ENCODE measurements at regions not wholly inside any gene's neighbourhood (a gene's known extent, or its start where the extent isn't known, plus 50 kb on each side); places are given as distances from the start of the nearest gene placed in this dataset.

DNA sequence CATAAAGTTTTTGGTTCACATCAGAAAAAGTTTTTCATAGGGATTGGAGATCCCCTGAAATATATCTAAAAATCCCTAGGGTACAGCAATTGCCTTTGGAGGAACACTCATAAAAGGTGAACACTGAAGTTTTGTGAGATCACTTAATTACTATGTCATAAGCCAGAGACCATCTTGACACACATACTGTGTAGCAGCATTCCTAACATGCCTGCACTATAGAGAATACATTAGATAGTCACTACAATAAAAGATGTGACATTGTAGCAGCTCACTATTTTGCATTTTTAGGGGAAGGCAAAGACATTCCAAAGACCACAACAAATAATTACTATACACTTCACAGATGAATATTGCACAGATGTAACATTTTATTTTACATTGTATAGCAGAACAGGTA, 779.9 kb downstream of the KCNT2 start:
- TF ChIP-seq, protein P1, sequence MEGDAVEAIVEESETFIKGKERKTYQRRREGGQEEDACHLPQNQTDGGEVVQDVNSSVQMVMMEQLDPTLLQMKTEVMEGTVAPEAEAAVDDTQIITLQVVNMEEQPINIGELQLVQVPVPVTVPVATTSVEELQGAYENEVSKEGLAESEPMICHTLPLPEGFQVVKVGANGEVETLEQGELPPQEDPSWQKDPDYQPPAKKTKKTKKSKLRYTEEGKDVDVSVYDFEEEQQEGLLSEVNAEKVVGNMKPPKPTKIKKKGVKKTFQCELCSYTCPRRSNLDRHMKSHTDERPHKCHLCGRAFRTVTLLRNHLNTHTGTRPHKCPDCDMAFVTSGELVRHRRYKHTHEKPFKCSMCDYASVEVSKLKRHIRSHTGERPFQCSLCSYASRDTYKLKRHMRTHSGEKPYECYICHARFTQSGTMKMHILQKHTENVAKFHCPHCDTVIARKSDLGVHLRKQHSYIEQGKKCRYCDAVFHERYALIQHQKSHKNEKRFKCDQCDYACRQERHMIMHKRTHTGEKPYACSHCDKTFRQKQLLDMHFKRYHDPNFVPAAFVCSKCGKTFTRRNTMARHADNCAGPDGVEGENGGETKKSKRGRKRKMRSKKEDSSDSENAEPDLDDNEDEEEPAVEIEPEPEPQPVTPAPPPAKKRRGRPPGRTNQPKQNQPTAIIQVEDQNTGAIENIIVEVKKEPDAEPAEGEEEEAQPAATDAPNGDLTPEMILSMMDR (IDR thresholded peaks at IDR 0.05) = no peak
- no peak overlapping the region for H3K4me3 Mint-ChIP-seq
- no peaks in the 10 kb centered on the region for H3K9me3 Mint-ChIP-seq
- DNase-seq = no peak
- no peaks in the 10 kb centered on the region for H3K4me1 Mint-ChIP-seq
- no peaks in the 10 kb centered on the region for H3K27me3 Mint-ChIP-seq (ENCODE audit: low read depth, poor library complexity)
- H3K27ac Mint-ChIP-seq = no peak overlapping the region
- no peaks in the 10 kb centered on the region for H3K36me3 Mint-ChIP-seq (ENCODE audit: low read depth)

DNA sequence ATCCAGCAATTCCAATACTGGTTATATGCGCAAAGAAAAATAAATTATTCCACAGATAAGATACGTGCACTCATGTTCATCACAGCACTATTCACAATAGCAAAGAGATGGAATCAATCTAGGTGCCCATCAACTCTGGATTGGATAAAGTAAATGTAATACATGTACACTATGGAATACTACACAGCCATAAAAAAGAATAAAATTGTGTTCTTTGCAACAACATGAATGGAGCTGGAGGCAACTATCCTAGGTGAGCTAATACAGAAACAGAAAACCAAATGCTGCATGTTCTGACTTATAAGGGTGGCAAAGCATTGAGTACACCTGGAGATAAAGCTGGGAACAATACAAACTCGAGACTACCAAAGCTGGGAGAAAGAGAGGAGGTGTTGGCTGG, 787.3 kb downstream of the KCNT2 start:
- no peak overlapping the region for H3K4me3 Mint-ChIP-seq
- no peaks in the 10 kb centered on the region for H3K36me3 Mint-ChIP-seq (ENCODE audit: low read depth)
- peaks cover 3% of the 10 kb centered on the region for H3K27me3 Mint-ChIP-seq (ENCODE audit: low read depth, poor library complexity)
- H3K27ac Mint-ChIP-seq = no peak overlapping the region
- DNase-seq = no peak
- no peaks in the 10 kb centered on the region for H3K4me1 Mint-ChIP-seq
- TF ChIP-seq, protein P1 (IDR thresholded peaks at IDR 0.05) = no peak
- H3K9me3 Mint-ChIP-seq = peaks cover 30% of the 10 kb centered on the region

DNA sequence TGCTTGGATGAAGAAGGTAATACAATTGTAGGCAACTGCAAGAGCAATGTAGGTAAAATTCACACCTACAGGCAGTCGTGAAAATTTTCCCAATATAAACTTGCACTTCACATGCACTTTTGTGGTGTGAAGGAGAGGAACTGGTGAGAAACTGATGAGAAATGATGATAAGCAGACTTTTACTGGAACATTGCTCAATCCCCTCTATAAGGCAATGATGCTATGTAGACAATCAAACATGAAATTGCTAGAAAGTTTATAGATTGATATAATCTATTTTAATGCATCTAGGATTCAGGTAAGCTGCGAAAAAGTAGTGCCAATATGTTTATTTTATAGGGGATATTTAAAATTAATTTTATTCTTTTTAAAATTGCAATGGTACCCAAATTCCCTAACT, 802.2 kb downstream of the KCNT2 start:
- H3K27me3 Mint-ChIP-seq (ENCODE audit: low read depth, poor library complexity) = no peaks in the 10 kb centered on the region
- H3K4me3 Mint-ChIP-seq = no peak overlapping the region
- no peak overlapping the region for H3K27ac Mint-ChIP-seq
- H3K9me3 Mint-ChIP-seq = no peaks in the 10 kb centered on the region
- TF ChIP-seq, protein P1 (IDR thresholded peaks at IDR 0.05) = no peak
- H3K4me1 Mint-ChIP-seq = no peaks in the 10 kb centered on the region
- H3K36me3 Mint-ChIP-seq (ENCODE audit: low read depth) = no peaks in the 10 kb centered on the region
- DNase-seq = no peak

DNA sequence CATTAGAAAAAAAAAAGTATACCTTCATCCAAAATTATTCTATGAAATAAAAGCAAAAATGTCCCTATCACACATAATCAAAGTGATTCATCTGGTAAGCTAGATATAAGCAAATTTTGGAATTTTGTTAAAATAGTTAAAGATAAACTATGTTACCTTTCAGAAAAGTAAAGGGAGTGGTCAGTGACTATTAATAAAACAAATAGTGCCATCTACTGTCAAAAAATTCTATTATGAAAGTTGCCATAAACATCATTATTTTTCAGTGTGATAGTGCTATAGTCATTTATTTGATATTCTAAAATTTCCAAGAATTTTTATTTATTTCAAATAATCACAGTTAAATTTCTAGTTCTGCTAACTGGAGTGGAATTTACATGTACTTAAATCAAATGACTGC, 803.7 kb downstream of the KCNT2 start:
- no peaks in the 10 kb centered on the region for H3K36me3 Mint-ChIP-seq (ENCODE audit: low read depth)
- no peaks in the 10 kb centered on the region for H3K9me3 Mint-ChIP-seq
- no peaks in the 10 kb centered on the region for H3K4me1 Mint-ChIP-seq
- no peak for DNase-seq
- no peaks in the 10 kb centered on the region for H3K27me3 Mint-ChIP-seq (ENCODE audit: low read depth, poor library complexity)
- no peak overlapping the region for H3K27ac Mint-ChIP-seq
- TF ChIP-seq, protein P1 (IDR thresholded peaks at IDR 0.05) = no peak
- no peak overlapping the region for H3K4me3 Mint-ChIP-seq

DNA sequence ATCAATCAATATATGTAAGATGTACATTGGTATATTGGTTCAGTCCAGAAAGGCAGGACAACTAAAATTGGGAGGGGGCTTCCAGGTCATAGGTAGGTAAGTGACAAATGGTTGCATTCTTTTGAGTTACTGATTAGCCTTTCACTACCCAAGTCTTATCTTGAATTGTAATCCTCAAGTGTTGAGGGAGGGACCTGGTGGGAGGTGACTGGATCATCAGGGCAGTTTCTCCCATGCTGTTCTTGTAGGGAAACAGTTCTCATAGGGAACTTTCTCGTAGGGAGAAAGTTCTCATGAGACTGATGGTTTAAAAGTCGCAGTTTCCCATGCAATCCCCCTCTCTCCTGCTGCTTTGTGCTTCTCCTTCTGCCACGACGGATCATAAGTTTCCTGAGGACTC, 809.2 kb downstream of the KCNT2 start:
- no peak for DNase-seq
- TF ChIP-seq, protein P1 (IDR thresholded peaks at IDR 0.05) = no peak
- no peaks in the 10 kb centered on the region for H3K9me3 Mint-ChIP-seq
- H3K27ac Mint-ChIP-seq = no peak overlapping the region
- H3K36me3 Mint-ChIP-seq (ENCODE audit: low read depth) = no peaks in the 10 kb centered on the region
- no peaks in the 10 kb centered on the region for H3K4me1 Mint-ChIP-seq
- no peak overlapping the region for H3K4me3 Mint-ChIP-seq
- no peaks in the 10 kb centered on the region for H3K27me3 Mint-ChIP-seq (ENCODE audit: low read depth, poor library complexity)

DNA sequence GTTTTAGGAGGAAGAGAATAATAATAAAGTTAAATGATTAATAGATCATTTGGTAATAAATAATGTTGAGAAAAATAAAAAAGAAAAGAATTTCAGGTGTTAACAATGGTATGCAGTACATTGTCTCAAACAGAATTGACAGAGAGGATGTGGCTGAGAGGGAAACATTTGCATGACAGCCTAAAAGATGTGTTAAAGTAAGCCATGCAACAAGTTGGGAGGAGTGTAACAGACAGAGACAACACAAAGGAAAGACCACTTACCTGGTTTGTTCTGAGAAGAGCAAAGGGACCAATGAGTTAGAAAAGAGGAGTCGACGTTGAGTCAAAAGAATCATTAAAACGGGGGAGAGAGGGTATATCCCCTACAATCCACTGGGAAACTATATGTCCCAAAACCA, 814.0 kb downstream of the KCNT2 start:
- TF ChIP-seq, protein P1 (IDR thresholded peaks at IDR 0.05) = no peak
- Mint-ChIP-seq H3K9me3 (no peaks in the 10 kb centered on the region), H3K4me1 (no peaks in the 10 kb centered on the region), H3K27ac (no peak overlapping the region), H3K27me3 (ENCODE audit: low read depth, poor library complexity) (no peaks in the 10 kb centered on the region), H3K36me3 (ENCODE audit: low read depth) (no peaks in the 10 kb centered on the region), H3K4me3 (no peak overlapping the region)
- no peak for DNase-seq
